SK-N-SH treated with all-trans-retinoic acid at 6 μM for 48 hours (cell line): ENCODE measurements at regions not wholly inside any gene's neighbourhood (a gene's known extent, or its start where the extent isn't known, plus 50 kb on each side); places are given as distances from the start of the nearest gene placed in this dataset.

Experiments
- ATAC-seq: fragments of 200-7000 bp; cut with Tn5 transposase; 3 replicates; pipeline ENCODE4 v1.9.1; 2020; ENCODE audit warnings: mild to moderate bottlenecking, moderate library complexity
- ARNTL ChIP-seq: fragments of 450-650 bp; formaldehyde crosslinking; IDR thresholded peaks from 2 replicates; pipeline ENCODE4 v1.5.0; 2020; ENCODE audit warnings: low read depth, mild to moderate bottlenecking, moderate library complexity, borderline replicate concordance
- BACH2 ChIP-seq: fragments of 250-450 bp; sonication (Bioruptor Pico); IDR thresholded peaks from 2 replicates; pipeline ENCODE4 v1.9.0; 2021; ENCODE audit warnings: mild to moderate bottlenecking, borderline replicate concordance
- CSDC2 ChIP-seq: fragments of 250-450 bp; sonication (Bioruptor Pico); IDR thresholded peaks from 2 replicates; pipeline ENCODE4 v1.5.0; 2020; ENCODE audit warnings: mild to moderate bottlenecking, moderate library complexity
- ESRRG ChIP-seq: fragments of 250-450 bp; sonication (Bioruptor Pico); IDR thresholded peaks from 2 replicates; pipeline ENCODE4 v1.6.1; 2021; ENCODE audit warnings: mild to moderate bottlenecking
- GLIS3 ChIP-seq: fragments of 250-450 bp; sonication (Bioruptor Pico); IDR thresholded peaks from 2 replicates; pipeline ENCODE4 v1.5.0; 2020; ENCODE audit warnings: mild to moderate bottlenecking, moderate library complexity
- ISL1 ChIP-seq: fragments of 250-450 bp; sonication (Bioruptor Pico); IDR thresholded peaks from 2 replicates; pipeline ENCODE4 v2.1.2; 2022; ENCODE audit warnings: mild to moderate bottlenecking, moderate library complexity
- OSR1 ChIP-seq: fragments of 250-450 bp; sonication (Bioruptor Pico); IDR thresholded peaks from 2 replicates; pipeline ENCODE4 v1.8.0; 2022; ENCODE audit warnings: moderate library complexity, mild to moderate bottlenecking, inconsistent platforms
- RARB ChIP-seq: fragments of 250-450 bp; sonication (Bioruptor Pico); IDR thresholded peaks from 2 replicates; pipeline ENCODE4 v1.8.0; 2021; ENCODE audit warnings: mild to moderate bottlenecking, moderate library complexity
- TCF4 ChIP-seq: fragments of 250-450 bp; sonication (Bioruptor Pico); IDR thresholded peaks from 2 replicates; pipeline ENCODE4 v1.8.0; 2021; ENCODE audit warnings: mild to moderate bottlenecking, moderate library complexity, borderline replicate concordance
- TOX ChIP-seq: fragments of 250-450 bp; sonication (Bioruptor Pico); IDR thresholded peaks from 2 replicates; pipeline ENCODE4 v1.8.0; 2021; ENCODE audit warnings: mild to moderate bottlenecking, moderate library complexity, borderline replicate concordance
- ZC3H10 ChIP-seq: fragments of 250-450 bp; sonication (Bioruptor Pico); IDR thresholded peaks from 2 replicates; pipeline ENCODE4 v1.5.1; 2021; ENCODE audit warnings: mild to moderate bottlenecking, moderate library complexity
- ZFP3 ChIP-seq: fragments of 250-450 bp; sonication (Bioruptor Pico); IDR thresholded peaks from 2 replicates; pipeline ENCODE4 v1.5.0; 2020; ENCODE audit warnings: mild to moderate bottlenecking, moderate library complexity
- ZFP30 ChIP-seq: fragments of 450-650 bp; formaldehyde crosslinking; IDR thresholded peaks from 2 replicates; pipeline ENCODE4 v1.5.0; 2022; ENCODE audit warnings: mild to moderate bottlenecking, moderate library complexity
- ZNF565 ChIP-seq: fragments of 450-650 bp; formaldehyde crosslinking; conservative IDR thresholded peaks from 2 replicates; pipeline ENCODE4 v1.5.0; 2020; ENCODE audit warnings: low read depth, mild to moderate bottlenecking, moderate library complexity
- ZNF70 ChIP-seq: fragments of 450-650 bp; formaldehyde crosslinking; IDR thresholded peaks from 2 replicates; pipeline ENCODE4 v1.5.0; 2020; ENCODE audit warnings: mild to moderate bottlenecking, moderate library complexity
- ZNF8 ChIP-seq: fragments of 450-650 bp; formaldehyde crosslinking; IDR thresholded peaks from 2 replicates; pipeline ENCODE4 v1.5.0; 2020; ENCODE audit warnings: mild to moderate bottlenecking, moderate library complexity
- TF ChIP-seq, protein P1 (sequence below): fragments of 250-450 bp; sonication (Bioruptor Pico); IDR thresholded peaks from 2 replicates; pipeline ENCODE4 v1.8.0; 2020; ENCODE audit warnings: mild to moderate bottlenecking, moderate library complexity, borderline replicate concordance
- TF ChIP-seq, protein P2 (sequence below): fragments of 250-450 bp; sonication (Bioruptor Pico); IDR thresholded peaks from 2 replicates; pipeline ENCODE4 v1.5.1; 2021; ENCODE audit warnings: mild to moderate bottlenecking, moderate library complexity
- TF ChIP-seq, protein P3 (sequence below): fragments of 250-450 bp; sonication (Bioruptor Pico); IDR thresholded peaks from 2 replicates; pipeline ENCODE4 v1.5.1; 2020; ENCODE audit warnings: low read depth, mild to moderate bottlenecking, moderate library complexity
- TF ChIP-seq, protein P4 (sequence below): fragments of 250-450 bp; sonication (Bioruptor Pico); IDR thresholded peaks from 2 replicates; pipeline ENCODE4 v1.5.0; 2020; ENCODE audit warnings: mild to moderate bottlenecking, moderate library complexity

DNA sequence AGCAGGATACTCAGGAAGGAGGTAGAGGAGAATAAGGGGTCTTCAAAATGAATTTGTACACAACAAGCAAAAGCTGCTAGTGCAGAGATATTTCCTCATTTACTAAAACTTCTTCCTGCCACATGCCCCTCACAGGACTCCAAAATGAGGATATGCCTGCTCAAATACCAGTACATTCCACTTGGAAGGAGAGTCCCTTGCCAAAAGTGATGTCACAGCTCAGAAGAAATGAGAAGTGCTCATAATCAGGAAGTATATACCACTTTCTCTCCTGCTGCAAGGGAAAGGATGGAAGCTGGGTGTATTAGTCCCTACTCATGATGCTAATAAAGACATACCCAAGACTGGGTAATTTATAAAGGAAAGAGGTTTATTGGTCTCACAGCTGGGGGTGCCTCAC is 87.7 kb upstream of the FSHR start:
- TF ChIP-seq ESRRG (CRISPR knock-in tag) (no peak), TOX (CRISPR knock-in tag) (no peak), CSDC2 (CRISPR knock-in tag) (no peak), ZFP30 (CRISPR knock-in tag) (no peak), GLIS3 (no peak), ISL1 (CRISPR knock-in tag) (no peak), ZFP3 (CRISPR knock-in tag) (no peak), ZC3H10 (CRISPR knock-in tag) (no peak), RARB (CRISPR knock-in tag) (no peak), BACH2 (CRISPR knock-in tag) (no peak), ZNF565 (CRISPR knock-in tag) (no peak), ZNF70 (no peak), OSR1 (CRISPR knock-in tag) (no peak), ZNF8 (no peak), TCF4 (CRISPR knock-in tag) (no peak), ARNTL (no peak)
- TF ChIP-seq, protein P1, sequence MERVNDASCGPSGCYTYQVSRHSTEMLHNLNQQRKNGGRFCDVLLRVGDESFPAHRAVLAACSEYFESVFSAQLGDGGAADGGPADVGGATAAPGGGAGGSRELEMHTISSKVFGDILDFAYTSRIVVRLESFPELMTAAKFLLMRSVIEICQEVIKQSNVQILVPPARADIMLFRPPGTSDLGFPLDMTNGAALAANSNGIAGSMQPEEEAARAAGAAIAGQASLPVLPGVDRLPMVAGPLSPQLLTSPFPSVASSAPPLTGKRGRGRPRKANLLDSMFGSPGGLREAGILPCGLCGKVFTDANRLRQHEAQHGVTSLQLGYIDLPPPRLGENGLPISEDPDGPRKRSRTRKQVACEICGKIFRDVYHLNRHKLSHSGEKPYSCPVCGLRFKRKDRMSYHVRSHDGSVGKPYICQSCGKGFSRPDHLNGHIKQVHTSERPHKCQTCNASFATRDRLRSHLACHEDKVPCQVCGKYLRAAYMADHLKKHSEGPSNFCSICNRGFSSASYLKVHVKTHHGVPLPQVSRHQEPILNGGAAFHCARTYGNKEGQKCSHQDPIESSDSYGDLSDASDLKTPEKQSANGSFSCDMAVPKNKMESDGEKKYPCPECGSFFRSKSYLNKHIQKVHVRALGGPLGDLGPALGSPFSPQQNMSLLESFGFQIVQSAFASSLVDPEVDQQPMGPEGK (CRISPR knock-in tag): no peak
- TF ChIP-seq, protein P2, sequence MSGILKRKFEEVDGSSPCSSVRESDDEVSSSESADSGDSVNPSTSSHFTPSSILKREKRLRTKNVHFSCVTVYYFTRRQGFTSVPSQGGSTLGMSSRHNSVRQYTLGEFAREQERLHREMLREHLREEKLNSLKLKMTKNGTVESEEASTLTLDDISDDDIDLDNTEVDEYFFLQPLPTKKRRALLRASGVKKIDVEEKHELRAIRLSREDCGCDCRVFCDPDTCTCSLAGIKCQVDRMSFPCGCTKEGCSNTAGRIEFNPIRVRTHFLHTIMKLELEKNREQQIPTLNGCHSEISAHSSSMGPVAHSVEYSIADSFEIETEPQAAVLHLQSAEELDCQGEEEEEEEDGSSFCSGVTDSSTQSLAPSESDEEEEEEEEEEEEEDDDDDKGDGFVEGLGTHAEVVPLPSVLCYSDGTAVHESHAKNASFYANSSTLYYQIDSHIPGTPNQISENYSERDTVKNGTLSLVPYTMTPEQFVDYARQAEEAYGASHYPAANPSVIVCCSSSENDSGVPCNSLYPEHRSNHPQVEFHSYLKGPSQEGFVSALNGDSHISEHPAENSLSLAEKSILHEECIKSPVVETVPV (CRISPR knock-in tag): no peak
- TF ChIP-seq, protein P3, sequence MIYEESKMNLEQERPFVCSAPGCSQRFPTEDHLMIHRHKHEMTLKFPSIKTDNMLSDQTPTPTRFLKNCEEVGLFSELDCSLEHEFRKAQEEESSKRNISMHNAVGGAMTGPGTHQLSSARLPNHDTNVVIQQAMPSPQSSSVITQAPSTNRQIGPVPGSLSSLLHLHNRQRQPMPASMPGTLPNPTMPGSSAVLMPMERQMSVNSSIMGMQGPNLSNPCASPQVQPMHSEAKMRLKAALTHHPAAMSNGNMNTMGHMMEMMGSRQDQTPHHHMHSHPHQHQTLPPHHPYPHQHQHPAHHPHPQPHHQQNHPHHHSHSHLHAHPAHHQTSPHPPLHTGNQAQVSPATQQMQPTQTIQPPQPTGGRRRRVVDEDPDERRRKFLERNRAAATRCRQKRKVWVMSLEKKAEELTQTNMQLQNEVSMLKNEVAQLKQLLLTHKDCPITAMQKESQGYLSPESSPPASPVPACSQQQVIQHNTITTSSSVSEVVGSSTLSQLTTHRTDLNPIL (CRISPR knock-in tag): no peak
- ATAC-seq: no peak

DNA sequence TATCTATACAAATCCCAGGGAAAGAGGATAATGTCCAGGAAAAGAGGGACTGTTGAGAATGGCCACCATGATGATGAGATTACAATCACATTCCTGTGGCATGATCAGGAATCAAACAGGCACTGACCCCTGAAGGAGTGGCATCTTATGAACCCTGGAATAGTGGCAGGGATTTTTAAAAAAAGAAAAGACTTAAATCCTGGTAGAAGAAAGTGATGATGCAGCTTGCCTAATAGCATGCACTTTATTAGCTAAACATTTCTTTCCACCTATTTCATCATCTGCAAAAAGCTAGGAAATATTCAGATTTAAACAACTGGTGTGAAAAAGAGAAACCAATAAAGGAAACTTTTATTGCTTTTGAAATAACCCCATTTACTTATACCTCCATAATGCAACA is 87.2 kb upstream of the FSHR start:
- ATAC-seq: no peak
- TF ChIP-seq, protein P2 (CRISPR knock-in tag): no peak
- TF ChIP-seq, protein P4, sequence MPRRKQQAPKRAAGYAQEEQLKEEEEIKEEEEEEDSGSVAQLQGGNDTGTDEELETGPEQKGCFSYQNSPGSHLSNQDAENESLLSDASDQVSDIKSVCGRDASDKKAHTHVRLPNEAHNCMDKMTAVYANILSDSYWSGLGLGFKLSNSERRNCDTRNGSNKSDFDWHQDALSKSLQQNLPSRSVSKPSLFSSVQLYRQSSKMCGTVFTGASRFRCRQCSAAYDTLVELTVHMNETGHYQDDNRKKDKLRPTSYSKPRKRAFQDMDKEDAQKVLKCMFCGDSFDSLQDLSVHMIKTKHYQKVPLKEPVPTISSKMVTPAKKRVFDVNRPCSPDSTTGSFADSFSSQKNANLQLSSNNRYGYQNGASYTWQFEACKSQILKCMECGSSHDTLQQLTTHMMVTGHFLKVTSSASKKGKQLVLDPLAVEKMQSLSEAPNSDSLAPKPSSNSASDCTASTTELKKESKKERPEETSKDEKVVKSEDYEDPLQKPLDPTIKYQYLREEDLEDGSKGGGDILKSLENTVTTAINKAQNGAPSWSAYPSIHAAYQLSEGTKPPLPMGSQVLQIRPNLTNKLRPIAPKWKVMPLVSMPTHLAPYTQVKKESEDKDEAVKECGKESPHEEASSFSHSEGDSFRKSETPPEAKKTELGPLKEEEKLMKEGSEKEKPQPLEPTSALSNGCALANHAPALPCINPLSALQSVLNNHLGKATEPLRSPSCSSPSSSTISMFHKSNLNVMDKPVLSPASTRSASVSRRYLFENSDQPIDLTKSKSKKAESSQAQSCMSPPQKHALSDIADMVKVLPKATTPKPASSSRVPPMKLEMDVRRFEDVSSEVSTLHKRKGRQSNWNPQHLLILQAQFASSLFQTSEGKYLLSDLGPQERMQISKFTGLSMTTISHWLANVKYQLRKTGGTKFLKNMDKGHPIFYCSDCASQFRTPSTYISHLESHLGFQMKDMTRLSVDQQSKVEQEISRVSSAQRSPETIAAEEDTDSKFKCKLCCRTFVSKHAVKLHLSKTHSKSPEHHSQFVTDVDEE (CRISPR knock-in tag): no peak
- no peak for TF ChIP-seq GLIS3
- TF ChIP-seq TCF4 (CRISPR knock-in tag): no peak
- TF ChIP-seq, protein P1 (CRISPR knock-in tag): no peak
- TF ChIP-seq ESRRG (CRISPR knock-in tag): no peak
- TF ChIP-seq, protein P3 (CRISPR knock-in tag): no peak
- no peak for TF ChIP-seq ARNTL
